Activated CD8-positive, alpha-beta memory T cell treated with anti-CD3 and anti-CD28 coated beads, Interleukin-2, amount 50 U/mL, for 4 hours (primary cell): ENCODE measurements at regions not wholly inside any gene's neighbourhood (a gene's known extent, or its start where the extent isn't known, plus 50 kb on each side); places are given as distances from the start of the nearest gene placed in this dataset.

Source experiments
- DNase-seq: peaks from one replicate; pipeline ENCODE4 v3.0.0-alpha.2; 2020

- no peak for DNase-seq
These were observed 454.3 kb downstream of the AJAP1 start for GRCh38 chr1:5108740-5109139.

- no peak for DNase-seq
These were observed 451.3 kb downstream of the AJAP1 start for GRCh38 chr1:5105744-5106143.

DNA sequence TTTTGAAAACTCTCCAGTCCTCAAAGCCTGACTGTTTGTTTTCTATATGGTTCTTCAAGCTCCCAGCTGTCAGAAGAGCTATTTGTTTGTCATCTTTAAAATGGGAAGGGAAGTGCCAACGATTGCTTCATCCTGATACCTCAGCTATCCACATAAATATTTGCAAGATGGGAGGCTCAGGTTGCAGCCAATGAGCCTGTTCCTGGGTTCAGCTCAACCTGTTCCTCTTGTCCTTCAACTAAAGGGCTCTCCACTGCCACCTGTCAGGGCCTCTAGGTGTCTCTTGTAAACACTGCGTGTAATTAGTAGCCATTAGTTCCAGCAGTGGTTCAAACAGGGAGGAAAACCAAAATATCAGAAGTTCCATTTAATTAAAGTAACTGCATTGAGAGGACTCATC, 445.1 kb downstream of the AJAP1 start:
- DNase-seq: no peak

- no peak for DNase-seq
These were observed 444.6 kb downstream of the AJAP1 start for GRCh38 chr1:5098981-5099385.

DNA sequence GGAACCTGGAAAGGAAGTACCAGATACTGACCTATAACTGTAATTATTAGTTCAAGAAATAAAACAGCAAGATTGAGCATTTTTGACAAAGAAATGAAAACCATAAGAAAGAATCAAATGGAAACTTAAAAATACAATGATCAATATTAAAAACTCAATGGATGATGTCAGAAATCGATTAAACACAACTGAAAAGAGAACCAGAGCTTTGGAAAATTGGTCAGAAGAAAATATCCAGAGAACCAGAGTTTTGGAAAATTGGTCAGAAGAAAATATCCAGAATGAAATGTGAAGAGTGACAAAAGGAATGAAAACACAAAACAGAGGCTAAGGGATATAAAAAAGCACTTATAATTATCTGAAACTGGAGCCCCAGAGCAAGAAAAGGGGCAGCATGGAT, 438.6 kb downstream of the AJAP1 start:
- no peak for DNase-seq

- DNase-seq: no peak
These were observed 430.3 kb downstream of the AJAP1 start for GRCh38 chr1:5084676-5085075.

GRCh38 chr1:5067246-5067645, 412.8 kb downstream of the AJAP1 start:
- no peak for DNase-seq

DNA sequence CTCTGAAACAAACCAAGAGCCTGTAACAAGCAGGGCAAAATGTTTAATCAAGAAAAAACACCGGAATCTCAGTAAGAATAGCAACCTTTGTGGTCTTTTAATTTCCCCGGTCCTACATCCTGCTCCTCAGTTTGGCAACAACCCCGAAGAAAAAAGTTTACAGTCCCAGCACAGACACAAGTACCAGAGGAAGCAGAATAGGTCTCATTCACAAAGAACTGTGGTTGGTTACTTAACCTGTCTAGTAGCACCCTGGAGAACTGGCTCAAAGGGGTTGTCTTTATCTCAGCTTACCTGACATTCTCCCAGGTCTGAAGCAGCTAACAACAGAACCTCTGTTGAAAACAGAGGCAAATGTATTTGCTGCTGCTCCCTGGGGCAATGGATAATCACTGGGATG, 399.3 kb downstream of the AJAP1 start:
- no peak for DNase-seq

DNA sequence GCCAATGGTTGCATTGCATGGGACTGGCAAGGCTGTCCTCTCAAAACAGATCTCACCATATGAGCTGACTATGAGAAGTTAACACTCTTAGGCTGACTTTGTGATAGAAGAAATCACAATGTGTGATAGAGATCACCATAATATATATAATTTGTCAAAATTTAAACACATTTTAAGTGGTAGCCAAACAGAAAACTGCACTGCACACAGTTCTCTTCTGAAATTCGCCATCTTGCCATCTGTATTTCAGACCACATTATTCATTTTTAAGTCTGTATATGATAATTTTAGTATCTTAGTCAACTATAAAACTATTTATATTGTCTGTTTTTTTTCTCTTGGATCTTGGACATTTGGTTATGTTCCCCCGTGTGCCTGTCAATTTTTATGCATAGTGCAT, 374.7 kb downstream of the AJAP1 start:
- no peak for DNase-seq

GRCh38 chr1:5012249-5012648, 357.8 kb downstream of the AJAP1 start:
- DNase-seq: no peak

DNA sequence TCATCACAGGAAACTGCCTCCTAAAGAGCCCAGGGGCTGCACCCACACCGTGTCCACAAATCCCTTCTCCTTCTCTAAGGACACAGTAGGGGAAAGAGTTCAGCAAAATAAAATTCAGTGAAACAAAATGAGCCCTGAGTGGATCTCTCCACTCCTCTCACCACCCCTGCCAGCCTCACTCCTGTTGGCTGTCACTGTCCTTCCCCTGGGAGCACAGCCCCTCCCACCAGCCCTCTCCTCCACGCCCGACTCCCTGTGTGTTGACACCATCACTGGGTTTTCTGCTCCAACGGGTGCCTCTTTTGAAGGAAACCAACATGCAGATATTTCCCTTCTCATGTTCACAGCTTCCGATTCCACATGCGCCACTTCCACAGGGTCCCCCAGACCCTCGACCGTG, 356.2 kb downstream of the AJAP1 start:
- no peak for DNase-seq

- DNase-seq: no peak
These were observed 355.8 kb downstream of the AJAP1 start for GRCh38 chr1:5010236-5010635.

- DNase-seq: no peak
These were observed 355.1 kb downstream of the AJAP1 start for GRCh38 chr1:5009376-5010065.

DNA sequence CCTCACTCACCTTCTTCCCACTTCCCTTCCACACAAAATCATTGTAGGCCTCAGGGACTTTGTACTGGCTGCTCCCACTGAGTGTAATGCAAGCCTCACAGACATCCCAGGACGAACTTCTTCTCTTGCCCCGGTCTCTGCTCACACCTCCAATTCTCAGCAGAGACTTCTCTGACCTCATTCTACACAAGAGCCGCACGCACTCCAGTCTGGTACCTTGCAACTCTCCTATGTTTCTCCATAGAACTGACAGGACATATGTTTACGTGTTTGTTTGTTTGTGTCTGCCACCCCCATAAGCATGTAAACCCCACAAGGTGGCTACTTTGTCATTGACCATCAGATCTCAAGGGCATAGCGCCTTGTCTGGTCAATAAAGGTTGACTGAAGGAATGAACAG, 350.8 kb downstream of the AJAP1 start:
- no peak for DNase-seq

GRCh38 chr1:5002676-5003075, 348.3 kb downstream of the AJAP1 start:
- no peak for DNase-seq

DNA sequence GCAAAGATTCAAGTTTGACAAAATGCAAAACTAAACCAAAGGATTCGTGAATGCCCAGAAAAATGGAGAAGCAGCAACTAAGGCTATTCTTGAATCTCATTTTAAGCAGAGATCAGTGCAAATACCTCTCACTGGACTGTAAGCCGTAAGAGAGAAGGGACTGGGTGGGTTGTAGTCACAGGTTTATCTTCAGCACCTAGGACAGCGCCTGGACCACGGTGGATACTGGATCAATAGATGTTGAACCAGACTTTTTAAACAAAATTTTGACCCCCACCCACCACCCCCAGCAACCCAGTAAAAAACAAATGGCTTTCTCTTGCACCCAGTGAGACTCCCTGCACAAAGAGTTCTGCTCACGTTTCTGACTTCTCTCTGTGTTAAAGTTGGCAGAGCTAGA, 347.1 kb downstream of the AJAP1 start:
- DNase-seq: no peak

GRCh38 chr1:4986306-4986705, 331.9 kb downstream of the AJAP1 start:
- DNase-seq: no peak

DNA sequence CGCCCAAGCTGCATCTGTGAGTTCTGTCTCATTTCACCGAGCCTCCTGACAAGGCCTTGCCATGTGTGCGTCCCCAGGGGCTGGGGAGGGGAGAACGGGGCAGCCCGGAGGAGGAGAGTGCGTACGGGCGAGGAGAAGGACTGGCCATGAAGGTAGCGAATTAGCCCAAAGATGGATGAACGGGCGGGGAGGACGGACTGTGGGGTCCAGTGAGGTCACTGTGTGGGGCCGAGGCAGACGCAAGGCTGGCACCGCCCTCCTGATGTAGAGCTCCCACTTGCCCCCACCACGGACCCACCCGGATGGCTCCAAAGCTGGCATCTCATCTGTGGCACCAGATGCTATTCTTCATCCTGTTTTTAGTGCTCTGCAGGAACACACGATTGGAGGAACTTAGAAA, 330.4 kb downstream of the AJAP1 start:
- no peak for DNase-seq

DNA sequence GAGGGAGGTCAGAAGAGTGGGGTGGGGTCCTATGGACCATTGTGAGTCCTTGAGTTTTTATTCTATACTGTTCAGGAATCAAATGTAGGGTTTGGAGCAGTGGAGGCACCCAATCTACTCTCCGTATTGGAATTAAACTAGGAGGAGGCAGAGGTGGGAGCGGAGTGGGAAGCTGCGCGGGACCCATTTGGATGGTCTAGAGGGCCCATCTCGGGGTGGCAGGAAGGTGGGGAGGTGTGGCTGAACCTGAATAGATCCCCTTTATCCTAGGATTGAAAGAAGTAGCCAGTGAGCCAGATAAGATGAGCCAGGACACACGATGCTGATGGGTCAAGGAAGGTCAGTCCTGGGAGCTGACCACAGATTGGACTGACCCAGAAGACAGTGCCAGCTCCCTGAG, 325.8 kb downstream of the AJAP1 start:
- no peak for DNase-seq

DNA sequence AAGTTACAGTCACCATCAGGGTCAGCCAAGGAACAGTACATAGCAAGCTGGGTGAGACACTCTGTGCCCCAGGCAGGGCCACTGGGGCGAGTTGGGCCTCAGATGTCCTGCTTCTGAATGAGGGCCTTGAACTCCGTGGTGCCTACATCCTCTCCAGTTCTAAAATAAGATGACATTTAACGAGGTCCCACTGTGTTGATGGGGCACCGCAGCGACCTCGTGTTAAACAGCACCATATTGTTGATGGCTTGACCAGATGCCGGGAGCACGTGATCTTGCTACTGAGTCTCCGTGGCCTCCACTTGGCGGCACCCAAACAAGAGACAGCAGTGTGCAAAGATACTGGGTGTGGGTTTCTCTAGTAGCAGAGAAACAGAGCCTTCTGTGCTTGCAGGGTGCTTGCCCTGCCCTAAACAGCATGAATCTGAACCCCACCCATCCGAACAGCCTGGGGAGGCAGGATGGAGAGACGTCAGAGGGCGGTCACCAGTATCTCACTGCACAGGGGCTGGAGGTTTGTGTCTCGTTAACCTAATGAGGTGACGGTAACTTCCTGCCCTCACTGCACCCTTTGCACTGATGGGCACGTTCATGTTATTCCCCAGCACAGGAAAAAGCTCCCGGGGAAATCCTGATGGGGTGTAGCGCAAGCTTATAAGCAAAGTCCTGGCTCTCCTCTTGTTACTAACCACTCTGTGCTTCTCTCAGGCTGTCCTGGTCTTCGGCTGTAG, 324.4 kb downstream of the AJAP1 start:
- no peak for DNase-seq

DNA sequence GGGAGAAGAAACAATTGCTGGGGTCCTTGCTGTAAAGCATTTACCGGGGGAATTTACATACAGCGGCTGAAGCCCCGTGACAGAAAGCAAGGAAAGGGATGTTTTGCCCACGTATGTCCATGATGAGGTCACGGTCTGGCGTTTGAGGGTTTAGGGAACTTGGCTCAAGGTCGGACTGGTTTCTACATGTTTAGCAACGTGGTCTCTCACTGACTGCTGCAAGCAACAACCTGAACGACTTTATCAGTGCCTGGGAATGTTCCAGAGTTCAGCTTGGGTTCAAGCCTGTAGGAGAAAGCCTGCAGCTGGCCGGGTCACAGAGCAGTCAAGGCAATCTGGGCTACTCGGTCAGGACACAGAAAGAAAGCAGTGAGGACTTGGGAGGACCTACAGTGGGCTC, 323.3 kb downstream of the AJAP1 start:
- no peak for DNase-seq

- no peak for DNase-seq
These were observed 322.5 kb downstream of the AJAP1 start for GRCh38 chr1:4976859-4977440.

DNA sequence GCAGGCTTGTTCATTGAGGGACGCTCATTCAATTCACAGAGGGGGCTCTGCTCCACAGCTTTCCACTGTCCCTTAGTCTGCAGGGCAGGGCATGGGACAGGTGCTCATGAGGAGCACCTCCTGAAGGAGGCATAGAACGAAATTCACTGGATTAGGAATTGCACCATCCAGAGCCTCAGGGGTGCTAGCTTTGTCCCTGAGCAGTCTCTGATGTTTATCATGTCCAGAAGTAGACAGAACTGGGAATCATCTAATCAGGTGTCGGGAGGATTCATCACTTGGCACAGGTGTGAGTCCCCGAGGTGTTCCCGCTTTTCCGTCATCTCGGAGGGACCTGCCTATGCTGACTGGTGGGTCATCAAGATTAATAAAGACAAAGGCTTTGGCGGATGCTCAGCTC, 321.4 kb downstream of the AJAP1 start:
- DNase-seq: no peak

GRCh38 chr1:4974981-4975685, 320.7 kb downstream of the AJAP1 start:
- DNase-seq: no peak
